IMR-90 (cell line): ENCODE measurements at regions not wholly inside any gene's neighbourhood (a gene's known extent, or its start where the extent isn't known, plus 50 kb on each side); places are given as distances from the start of the nearest gene placed in this dataset.

ENCODE experiments used
- CEBPB ChIP-seq: IDR thresholded peaks from 2 replicates; pipeline ENCODE4 v1.6.1; 2012; ENCODE audit warnings: low read depth, low read length, improper control_type of control experiment
- CHD1 ChIP-seq: IDR thresholded peaks from 2 replicates; pipeline ENCODE4 v1.6.1; 2012; ENCODE audit warnings: low read depth, low read length, improper control_type of control experiment
- FOS ChIP-seq: fragments of 150-350 bp; IDR thresholded peaks from 2 replicates; pipeline ENCODE4 v1.6.1; 2016; ENCODE audit warnings: low read depth, low read length
- POLR2A ChIP-seq: IDR thresholded peaks from 2 replicates; pipeline ENCODE4 v1.6.1; 2012; ENCODE audit warnings: mild to moderate bottlenecking, low read depth, low read length
- RFX5 ChIP-seq: IDR thresholded peaks from 2 replicates; pipeline ENCODE4 v1.8.0; 2012; ENCODE audit warnings: low read depth, mild to moderate bottlenecking, low read length, moderate library complexity
- SMC3 ChIP-seq: fragments of 150-350 bp; IDR thresholded peaks from 2 replicates; pipeline ENCODE4 v1.6.1; 2016; ENCODE audit warnings: low read depth, mild to moderate bottlenecking, antibody characterized with exemption, low read length, moderate library complexity
- TF ChIP-seq, protein P1 (sequence below): conservative IDR thresholded peaks from 2 replicates; pipeline ENCODE4 v1.5.1; 2012; ENCODE audit warnings: mild to moderate bottlenecking, low read depth, low read length, improper control_type of control experiment
- TF ChIP-seq, protein P2 (sequence below): fragments of 150-350 bp; IDR thresholded peaks from 2 replicates; pipeline ENCODE4 v1.6.1; 2016; ENCODE audit warnings: low read depth, mild to moderate bottlenecking, low read length, moderate library complexity, borderline replicate concordance

DNA sequence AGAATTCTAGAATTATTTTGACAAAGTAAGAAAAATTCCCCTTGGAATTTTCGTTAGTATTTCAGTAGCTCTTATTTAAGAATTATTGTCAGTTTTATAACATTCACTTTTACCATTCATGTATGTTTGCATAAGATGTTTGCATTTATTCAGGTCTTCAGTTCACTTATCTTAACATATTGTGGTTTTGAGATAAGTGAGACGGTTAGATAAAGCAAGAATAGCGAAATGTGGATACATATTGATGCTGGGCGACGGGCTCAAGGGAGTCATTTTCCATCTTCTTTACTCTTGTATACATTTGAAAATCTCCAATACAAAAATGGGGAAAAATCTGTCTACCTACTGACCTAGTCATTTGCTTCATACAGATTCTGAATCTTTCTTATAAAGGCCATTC is 156.7 kb upstream of the HDAC4 start:
- TF ChIP-seq, protein P1, sequence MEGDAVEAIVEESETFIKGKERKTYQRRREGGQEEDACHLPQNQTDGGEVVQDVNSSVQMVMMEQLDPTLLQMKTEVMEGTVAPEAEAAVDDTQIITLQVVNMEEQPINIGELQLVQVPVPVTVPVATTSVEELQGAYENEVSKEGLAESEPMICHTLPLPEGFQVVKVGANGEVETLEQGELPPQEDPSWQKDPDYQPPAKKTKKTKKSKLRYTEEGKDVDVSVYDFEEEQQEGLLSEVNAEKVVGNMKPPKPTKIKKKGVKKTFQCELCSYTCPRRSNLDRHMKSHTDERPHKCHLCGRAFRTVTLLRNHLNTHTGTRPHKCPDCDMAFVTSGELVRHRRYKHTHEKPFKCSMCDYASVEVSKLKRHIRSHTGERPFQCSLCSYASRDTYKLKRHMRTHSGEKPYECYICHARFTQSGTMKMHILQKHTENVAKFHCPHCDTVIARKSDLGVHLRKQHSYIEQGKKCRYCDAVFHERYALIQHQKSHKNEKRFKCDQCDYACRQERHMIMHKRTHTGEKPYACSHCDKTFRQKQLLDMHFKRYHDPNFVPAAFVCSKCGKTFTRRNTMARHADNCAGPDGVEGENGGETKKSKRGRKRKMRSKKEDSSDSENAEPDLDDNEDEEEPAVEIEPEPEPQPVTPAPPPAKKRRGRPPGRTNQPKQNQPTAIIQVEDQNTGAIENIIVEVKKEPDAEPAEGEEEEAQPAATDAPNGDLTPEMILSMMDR = no peak
- no peak for TF ChIP-seq POLR2A
- TF ChIP-seq SMC3 = no peak
- no peak for TF ChIP-seq CHD1
- no peak for TF ChIP-seq RFX5
- no peak for TF ChIP-seq CEBPB
- TF ChIP-seq FOS = no peak
- TF ChIP-seq, protein P2, sequence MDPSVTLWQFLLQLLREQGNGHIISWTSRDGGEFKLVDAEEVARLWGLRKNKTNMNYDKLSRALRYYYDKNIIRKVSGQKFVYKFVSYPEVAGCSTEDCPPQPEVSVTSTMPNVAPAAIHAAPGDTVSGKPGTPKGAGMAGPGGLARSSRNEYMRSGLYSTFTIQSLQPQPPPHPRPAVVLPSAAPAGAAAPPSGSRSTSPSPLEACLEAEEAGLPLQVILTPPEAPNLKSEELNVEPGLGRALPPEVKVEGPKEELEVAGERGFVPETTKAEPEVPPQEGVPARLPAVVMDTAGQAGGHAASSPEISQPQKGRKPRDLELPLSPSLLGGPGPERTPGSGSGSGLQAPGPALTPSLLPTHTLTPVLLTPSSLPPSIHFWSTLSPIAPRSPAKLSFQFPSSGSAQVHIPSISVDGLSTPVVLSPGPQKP = no peak
